ENCODE measurements at regions not wholly inside any gene's neighbourhood (a gene's known extent, or its start where the extent isn't known, plus 50 kb on each side); places are given as distances from the start of the nearest gene placed in this dataset.

GRCh38 chr2:240362826-240363745 is 72.4 kb upstream of the GPC1 start:
- TF ChIP-seq ETV6 (conservative IDR thresholded peaks at IDR 0.05 in 1 of 2, IDR thresholded peaks at IDR 0.05 in 1 of 2; ENCODE audit: borderline replicate concordance in 1 of 2, low read depth in 1 of 2) (no peak), CREM (IDR thresholded peaks at IDR 0.05; ENCODE audit: low read depth) (no peak), PAX8 (IDR thresholded peaks at IDR 0.05) (no peak), KLF5 (IDR thresholded peaks at IDR 0.05; ENCODE audit: partially characterized antibody) (no peak), RCOR1 (conservative IDR thresholded peaks at IDR 0.05; ENCODE audit: low read depth, low read length) (no peak), BCL3 (IDR thresholded peaks at IDR 0.05; ENCODE audit: borderline replicate concordance, insufficient read depth, low read depth, low read length, poor library complexity, severe bottlenecking) (no peak), POLR2AphosphoS5 (IDR thresholded peaks at IDR 0.05; ENCODE audit: low read length) (no peak), RELB (IDR thresholded peaks at IDR 0.05; ENCODE audit: low read depth) (no peak), CHD2 (IDR thresholded peaks at IDR 0.05; ENCODE audit: borderline replicate concordance, low read depth, low read length) (no peak), NFXL1 (IDR thresholded peaks at IDR 0.05; ENCODE audit: borderline replicate concordance) (no peak), ATF3 (IDR thresholded peaks at IDR 0.05; ENCODE audit: borderline replicate concordance, extremely low read depth, low read depth, low read length) (no peak)

Data from GM12878 (cell line).